Hematopoietic multipotent progenitor cell treated with erythropoietin and hydrocortisone succinate and interleukin-3 and kit ligand, for 4 days (in vitro differentiated cells): ENCODE measurements at regions not wholly inside any gene's neighbourhood (a gene's known extent, or its start where the extent isn't known, plus 50 kb on each side); places are given as distances from the start of the nearest gene placed in this dataset.

ENCODE experiments used
- DNase-seq: peaks from one replicate; pipeline ENCODE4 v3.0.0-alpha.2; 2015

- DNase-seq = no peak
Observed at GRCh38 chr7:46463170-46463569, 542.1 kb upstream of the IGFBP3 start.

- DNase-seq = peak; percentile 23
Observed at GRCh38 chr7:46461334-46461777, 540.3 kb upstream of the IGFBP3 start.

GRCh38 chr7:46459942-46460341 is 538.9 kb upstream of the IGFBP3 start:
- no peak for DNase-seq

- no peak for DNase-seq
Observed at GRCh38 chr7:46454816-46455215, 533.7 kb upstream of the IGFBP3 start.

- DNase-seq = no peak
Observed at GRCh38 chr7:46452561-46453135, 531.6 kb upstream of the IGFBP3 start.

- DNase-seq = no peak
Observed at GRCh38 chr7:46451846-46452245, 530.8 kb upstream of the IGFBP3 start.

- no peak for DNase-seq
Observed at GRCh38 chr7:46450886-46451285, 529.8 kb upstream of the IGFBP3 start.

- no peak for DNase-seq
Observed at GRCh38 chr7:46450425-46450824, 529.4 kb upstream of the IGFBP3 start.

- DNase-seq = no peak
Observed at GRCh38 chr7:46449743-46450142, 528.7 kb upstream of the IGFBP3 start.

GRCh38 chr7:46448478-46448877 is 527.4 kb upstream of the IGFBP3 start:
- no peak for DNase-seq

- DNase-seq = no peak
Observed at GRCh38 chr7:46446151-46446550, 525.1 kb upstream of the IGFBP3 start.

- no peak for DNase-seq
Observed at GRCh38 chr7:46444256-46444655, 523.2 kb upstream of the IGFBP3 start.

GRCh38 chr7:46440186-46440585 is 519.1 kb upstream of the IGFBP3 start:
- DNase-seq = no peak

GRCh38 chr7:46432708-46433107 is 511.6 kb upstream of the IGFBP3 start:
- no peak for DNase-seq

GRCh38 chr7:46428295-46428694 is 507.2 kb upstream of the IGFBP3 start:
- DNase-seq = no peak

- DNase-seq = no peak
Observed at GRCh38 chr7:46424934-46425333, 503.9 kb upstream of the IGFBP3 start.

GRCh38 chr7:46421441-46422230 is 500.6 kb upstream of the IGFBP3 start:
- no peak for DNase-seq

GRCh38 chr7:46414946-46415345 is 493.9 kb upstream of the IGFBP3 start:
- DNase-seq = no peak

GRCh38 chr7:46411236-46411635 is 490.2 kb upstream of the IGFBP3 start:
- no peak for DNase-seq

- DNase-seq = no peak
Observed at GRCh38 chr7:46407125-46407524, 486.1 kb upstream of the IGFBP3 start.

- DNase-seq = no peak
Observed at GRCh38 chr7:46397591-46397990, 476.5 kb upstream of the IGFBP3 start.

- DNase-seq = no peak
Observed at GRCh38 chr7:46396481-46396880, 475.4 kb upstream of the IGFBP3 start.

GRCh38 chr7:46393142-46393541 is 472.1 kb upstream of the IGFBP3 start:
- DNase-seq = no peak
